OCI-M2 (cell line): ENCODE measurements at regions not wholly inside any gene's neighbourhood (a gene's known extent, or its start where the extent isn't known, plus 50 kb on each side); places are given as distances from the start of the nearest gene placed in this dataset.

ENCODE experiments used
- DNase-seq: peaks from one replicate; lab custom pipeline; 2025; ENCODE audit not compliant: unreplicated experiment; lab: John Stamatoyannopoulos, UW

- DNase-seq, result no peak
Observed at GRCh38 chr2:12795851-12796250, 79.1 kb downstream of the TRIB2 start.

DNA sequence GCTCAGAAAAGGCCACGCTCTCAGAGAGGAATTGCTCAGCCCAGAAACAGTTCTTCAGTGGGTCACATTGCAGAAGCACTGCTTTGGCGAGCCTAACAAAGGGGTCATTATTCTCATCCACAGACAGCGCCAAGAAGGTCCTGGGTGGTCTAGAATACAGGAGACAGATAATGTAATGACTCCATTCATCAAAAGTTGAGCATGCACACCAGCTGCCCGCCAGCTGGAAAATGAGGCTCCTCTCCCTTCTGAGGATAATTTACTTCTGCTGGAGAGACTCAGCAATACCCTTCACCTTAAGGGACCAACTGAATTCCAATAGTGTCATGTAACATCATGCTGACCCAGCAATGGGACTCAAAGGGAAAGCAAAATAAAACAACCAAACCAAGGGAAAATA is 79.9 kb downstream of the TRIB2 start:
- no peak for DNase-seq

GRCh38 chr2:12797815-12798214 is 81.1 kb downstream of the TRIB2 start:
- no peak for DNase-seq

DNA sequence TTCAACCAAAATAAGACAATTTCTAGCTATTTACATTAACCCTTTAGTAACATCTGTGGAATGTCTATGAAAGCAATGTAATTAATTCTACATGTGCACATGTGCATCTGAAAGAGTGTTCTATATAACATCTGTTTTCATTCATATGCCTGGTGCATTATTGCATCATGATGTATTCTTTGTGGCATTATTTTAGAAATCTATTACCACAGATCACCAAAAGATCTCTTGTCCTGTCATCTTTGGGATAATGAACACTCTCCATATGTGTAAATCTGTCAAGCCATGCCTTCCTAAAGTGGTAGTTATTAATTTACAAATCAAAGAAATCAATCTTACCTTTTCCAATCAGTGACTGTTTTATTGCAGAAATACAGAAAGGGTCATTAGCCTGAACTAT is 86.9 kb downstream of the TRIB2 start:
- no peak for DNase-seq

DNA sequence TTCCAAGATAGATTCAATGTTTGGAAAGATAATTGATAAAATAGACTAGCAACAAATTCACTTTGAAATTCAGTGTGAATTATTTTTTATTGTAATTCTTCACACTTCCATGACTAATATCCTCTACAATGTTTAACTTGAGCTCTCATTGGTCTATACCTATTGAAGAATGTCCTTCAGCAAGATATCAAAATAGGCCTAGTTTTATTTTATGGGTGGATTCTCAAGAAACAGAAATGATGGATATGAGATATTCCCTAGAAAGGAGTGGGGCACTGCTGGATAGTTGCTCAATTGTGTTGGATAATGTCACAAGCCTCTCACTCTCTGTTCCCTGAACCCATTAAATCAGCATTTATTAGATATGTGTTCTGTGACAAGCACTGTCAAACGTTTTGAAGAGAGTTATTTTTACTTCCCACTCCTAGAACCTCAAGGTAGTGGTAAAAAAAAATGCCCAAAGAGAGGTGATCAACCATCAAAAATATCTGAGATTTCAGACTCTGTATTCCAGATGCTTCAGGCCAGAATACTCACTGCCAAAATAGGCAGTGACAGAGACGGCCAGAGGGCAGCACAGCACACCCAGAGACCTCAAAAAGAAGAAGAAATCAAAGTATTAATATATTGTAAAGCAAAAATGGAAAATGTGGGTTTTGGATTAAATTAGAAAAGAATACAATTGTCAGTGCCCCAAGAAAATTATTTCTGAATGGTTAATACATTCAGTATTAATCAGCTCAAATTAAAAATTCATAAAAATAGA is 87.5 kb downstream of the TRIB2 start:
- no peak for DNase-seq

DNA sequence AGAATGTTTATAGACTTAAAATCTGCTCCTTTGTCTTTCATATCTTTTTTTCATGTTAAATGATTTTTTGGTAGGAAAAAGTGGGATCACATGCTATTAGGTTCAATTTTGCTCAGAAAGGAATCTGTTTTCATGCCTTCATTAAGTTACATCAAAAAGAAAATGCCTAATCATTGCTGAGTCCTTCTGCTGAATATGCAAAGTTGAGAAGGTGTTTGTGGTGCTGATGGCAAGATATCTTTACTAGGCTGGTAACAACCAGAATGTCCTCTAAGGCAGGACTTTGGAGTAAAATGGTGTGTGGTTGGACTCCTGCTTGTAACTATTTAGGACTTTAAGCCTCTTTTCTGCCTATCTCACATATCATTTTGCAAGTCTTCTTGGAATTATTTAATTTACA is 88.3 kb downstream of the TRIB2 start:
- no peak for DNase-seq

- DNase-seq, result no peak
Observed at GRCh38 chr2:12806549-12807242, 90.0 kb downstream of the TRIB2 start.

GRCh38 chr2:12807907-12808810 is 91.4 kb downstream of the TRIB2 start:
- DNase-seq, result no peak

DNA sequence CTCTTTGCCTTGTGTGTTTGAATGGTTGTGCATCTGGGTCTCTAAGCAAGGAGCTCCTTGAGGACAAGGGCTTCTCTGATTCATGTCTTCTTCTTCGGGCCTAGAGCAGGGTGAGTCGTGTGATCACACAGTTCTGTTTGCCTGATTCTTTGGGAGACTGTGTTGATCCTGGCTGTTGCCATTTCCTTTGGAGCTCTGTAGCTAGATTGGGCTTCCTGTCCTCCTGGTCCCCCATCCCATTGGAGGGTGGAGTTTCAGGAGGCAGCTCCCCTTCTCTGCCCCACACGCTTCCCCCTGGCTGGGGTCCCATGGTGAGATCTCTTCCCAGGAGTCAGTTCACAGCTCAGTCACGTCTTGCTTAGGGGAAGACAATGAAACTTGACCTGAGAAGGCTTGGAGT is 92.8 kb downstream of the TRIB2 start:
- DNase-seq, result no peak

GRCh38 chr2:12811916-12812315 is 95.2 kb downstream of the TRIB2 start:
- no peak for DNase-seq

DNA sequence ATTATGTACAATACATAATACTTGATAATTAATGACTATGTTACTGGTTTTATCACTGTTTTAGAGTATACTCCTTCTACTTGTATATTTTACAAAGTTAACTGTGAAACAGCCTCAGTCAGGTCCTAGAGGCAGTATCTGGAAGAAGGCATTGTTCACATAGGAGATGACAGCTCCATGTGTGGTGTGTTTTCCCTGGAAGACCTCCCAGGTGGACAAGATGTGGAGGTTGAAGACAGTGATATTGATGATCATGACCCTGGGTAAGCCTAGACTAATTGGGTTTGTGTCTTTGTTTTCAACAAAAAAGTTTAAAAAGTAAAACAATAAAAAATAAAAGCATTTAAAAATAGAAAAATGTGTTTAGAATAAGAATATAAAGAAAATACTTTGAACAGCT is 96.4 kb downstream of the TRIB2 start:
- DNase-seq, result no peak

GRCh38 chr2:12816379-12817306 is 99.9 kb downstream of the TRIB2 start:
- DNase-seq, result no peak

DNA sequence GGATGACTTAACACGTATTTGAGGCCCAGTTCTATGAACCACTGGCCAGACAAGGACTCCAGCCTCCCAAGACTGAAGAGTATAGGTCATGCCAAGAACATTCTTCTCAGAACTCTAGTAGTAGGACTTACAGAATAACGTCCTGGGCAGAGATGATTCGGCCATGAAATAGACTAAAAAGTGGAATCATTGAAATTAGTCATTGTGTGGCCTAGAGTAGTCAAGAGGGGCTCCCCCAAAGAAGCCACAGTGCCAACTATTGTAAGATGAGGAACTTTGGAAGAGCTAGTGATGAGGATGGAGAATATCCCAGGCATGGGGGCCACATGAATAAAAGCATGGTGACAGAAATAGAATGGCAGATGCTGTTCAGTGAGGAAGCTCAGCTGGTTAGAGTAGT is 101.1 kb downstream of the TRIB2 start:
- no peak for DNase-seq

- DNase-seq, result no peak
Observed at GRCh38 chr2:12818416-12819102, 101.8 kb downstream of the TRIB2 start.

GRCh38 chr2:12819103-12819475 is 102.4 kb downstream of the TRIB2 start:
- DNase-seq, result no peak

- no peak for DNase-seq
Observed at GRCh38 chr2:12819721-12820120, 103.0 kb downstream of the TRIB2 start.

DNA sequence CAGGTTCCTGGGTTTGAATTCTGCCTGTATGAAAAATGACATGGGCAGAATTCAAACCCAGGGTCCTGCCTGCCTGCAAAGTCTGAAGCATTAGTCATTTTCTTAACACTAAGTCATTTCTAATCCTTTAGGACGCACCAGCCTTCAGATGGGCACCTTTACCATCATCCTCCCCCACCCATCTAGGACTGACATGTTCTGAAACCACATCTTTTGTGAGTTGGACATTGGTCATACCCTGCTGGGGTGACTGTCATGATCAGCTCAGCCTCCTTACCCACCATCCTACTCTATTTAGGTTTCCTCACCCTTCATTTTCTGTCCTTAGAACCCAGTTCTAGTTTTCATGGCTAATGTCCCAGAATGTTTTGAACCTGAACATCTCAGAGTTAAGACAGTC is 104.9 kb downstream of the TRIB2 start:
- no peak for DNase-seq

- DNase-seq, result no peak
Observed at GRCh38 chr2:12824351-12824777, 107.6 kb downstream of the TRIB2 start.

- no peak for DNase-seq
Observed at GRCh38 chr2:12824778-12825379, 108.1 kb downstream of the TRIB2 start.

- no peak for DNase-seq
Observed at GRCh38 chr2:12826781-12827180, 110.0 kb downstream of the TRIB2 start.
